GM12865 (cell line): ENCODE measurements at regions not wholly inside any gene's neighbourhood (a gene's known extent, or its start where the extent isn't known, plus 50 kb on each side); places are given as distances from the start of the nearest gene placed in this dataset.

Experiments
- DNase-seq: peaks from one replicate; pipeline ENCODE4 v3.0.0; 2010; ENCODE audit warnings: low read depth
- H3K4me3 ChIP-seq: 2 replicates; pipeline ENCODE4 v1.5.1; 2011; ENCODE audit warnings: mild to moderate bottlenecking, low read depth, low read length, control low read depth
- CTCF ChIP-seq: IDR thresholded peaks from 2 replicates; pipeline ENCODE4 v1.5.1; 2011; ENCODE audit warnings: low read length, control low read depth, low read depth, inconsistent platforms; ENCODE audit not compliant: insufficient read depth; ENCODE audit errors: missing control alignments

GRCh38 chr11:113623114-113623513, 83.0 kb downstream of the TMPRSS5 start:
- no peak for TF ChIP-seq CTCF
- DNase-seq = no peak
- no peak overlapping the region for H3K4me3 ChIP-seq

GRCh38 chr11:113618360-113618759, 87.7 kb downstream of the TMPRSS5 start:
- DNase-seq = no peak
- H3K4me3 ChIP-seq = no peak overlapping the region
- no peak for TF ChIP-seq CTCF

GRCh38 chr11:113615773-113616172, 90.3 kb downstream of the TMPRSS5 start:
- no peak for DNase-seq
- no peak for TF ChIP-seq CTCF
- H3K4me3 ChIP-seq = no peak overlapping the region

- H3K4me3 ChIP-seq = no peak overlapping the region
- no peak for DNase-seq
- no peak for TF ChIP-seq CTCF
Measured at GRCh38 chr11:113615098-113615497, 91.0 kb downstream of the TMPRSS5 start.

- H3K4me3 ChIP-seq = no peak overlapping the region
- DNase-seq = no peak
- no peak for TF ChIP-seq CTCF
Measured at GRCh38 chr11:113614097-113614496, 92.0 kb downstream of the TMPRSS5 start.

GRCh38 chr11:113613619-113614018, 92.5 kb downstream of the TMPRSS5 start:
- DNase-seq = peak; percentile 3
- TF ChIP-seq CTCF = no peak
- H3K4me3 ChIP-seq = no peak overlapping the region

- TF ChIP-seq CTCF = no peak
- no peak for DNase-seq
- no peak overlapping the region for H3K4me3 ChIP-seq
Measured at GRCh38 chr11:113604186-113604585, 101.9 kb downstream of the TMPRSS5 start.
